HEK293T (cell line): ENCODE measurements at regions not wholly inside any gene's neighbourhood (a gene's known extent, or its start where the extent isn't known, plus 50 kb on each side); places are given as distances from the start of the nearest gene placed in this dataset.

Experiments used
- BHLHE40 ChIP-seq: fragments of 450-650 bp; IDR thresholded peaks from 2 replicates; pipeline ENCODE4 v1.6.1; 2016; ENCODE audit warnings: mild to moderate bottlenecking, moderate library complexity, borderline replicate concordance
- CTBP1 ChIP-seq: fragments of 450-650 bp; IDR thresholded peaks from 2 replicates; pipeline ENCODE4 v1.6.1; 2016; ENCODE audit warnings: borderline replicate concordance
- ELF4 ChIP-seq: fragments of 450-650 bp; IDR thresholded peaks from 2 replicates; pipeline ENCODE4 v1.6.1; 2017; ENCODE audit warnings: antibody characterized with exemption
- FOXA1 ChIP-seq: fragments of 450-650 bp; IDR thresholded peaks from 2 replicates; pipeline ENCODE4 v1.6.1; 2016; ENCODE audit warnings: mild to moderate bottlenecking
- FOXK2 ChIP-seq: fragments of 450-650 bp; IDR thresholded peaks from 2 replicates; pipeline ENCODE4 v1.6.1; 2016; ENCODE audit warnings: mild to moderate bottlenecking
- HDGF ChIP-seq: fragments of 450-650 bp; IDR thresholded peaks from 2 replicates; pipeline ENCODE4 v1.6.1; 2017; ENCODE audit warnings: antibody characterized with exemption, borderline replicate concordance
- LEF1 ChIP-seq: fragments of 450-650 bp; IDR thresholded peaks from 2 replicates; pipeline ENCODE4 v1.6.1; 2017; ENCODE audit warnings: mild to moderate bottlenecking, borderline replicate concordance
- NFRKB ChIP-seq: fragments of 450-650 bp; IDR thresholded peaks from 2 replicates; pipeline ENCODE4 v1.6.1; 2016; ENCODE audit warnings: mild to moderate bottlenecking, moderate library complexity
- SP1 ChIP-seq: fragments of 450-650 bp; IDR thresholded peaks from 2 replicates; pipeline ENCODE4 v1.6.1; 2017
- SUZ12 ChIP-seq: fragments of 450-650 bp; IDR thresholded peaks from 2 replicates; pipeline ENCODE4 v1.6.1; 2016; ENCODE audit warnings: mild to moderate bottlenecking
- TF ChIP-seq, protein P1 (sequence below): fragments of 450-650 bp; IDR thresholded peaks from 2 replicates; pipeline ENCODE4 v1.6.1; 2016

DNA sequence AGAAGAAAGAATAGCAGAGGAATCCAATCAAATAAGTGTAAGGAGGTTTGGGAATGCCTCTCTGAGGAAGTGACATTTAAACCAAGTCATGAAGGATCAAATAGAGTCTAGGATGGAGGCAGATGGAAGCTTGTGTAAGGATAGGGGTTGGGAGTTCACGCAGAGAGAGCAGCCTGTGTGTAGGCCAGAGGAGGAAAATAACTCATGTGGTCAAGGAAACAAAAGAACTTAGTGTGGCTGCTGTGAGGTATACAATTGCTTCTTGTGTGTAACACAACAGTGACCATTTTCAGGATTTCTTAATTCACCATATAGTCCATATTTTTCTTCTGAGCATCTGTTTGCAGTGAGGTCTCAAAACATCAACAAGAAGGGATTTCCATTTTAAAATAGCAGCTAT lies 77.6 kb upstream of the PACRGL start:
- TF ChIP-seq SP1 = no peak
- TF ChIP-seq BHLHE40 = no peak
- no peak for TF ChIP-seq LEF1
- no peak for TF ChIP-seq FOXA1
- TF ChIP-seq SUZ12 = no peak
- no peak for TF ChIP-seq FOXK2
- no peak for TF ChIP-seq NFRKB
- TF ChIP-seq HDGF = no peak
- TF ChIP-seq ELF4 = no peak
- TF ChIP-seq, protein P1, sequence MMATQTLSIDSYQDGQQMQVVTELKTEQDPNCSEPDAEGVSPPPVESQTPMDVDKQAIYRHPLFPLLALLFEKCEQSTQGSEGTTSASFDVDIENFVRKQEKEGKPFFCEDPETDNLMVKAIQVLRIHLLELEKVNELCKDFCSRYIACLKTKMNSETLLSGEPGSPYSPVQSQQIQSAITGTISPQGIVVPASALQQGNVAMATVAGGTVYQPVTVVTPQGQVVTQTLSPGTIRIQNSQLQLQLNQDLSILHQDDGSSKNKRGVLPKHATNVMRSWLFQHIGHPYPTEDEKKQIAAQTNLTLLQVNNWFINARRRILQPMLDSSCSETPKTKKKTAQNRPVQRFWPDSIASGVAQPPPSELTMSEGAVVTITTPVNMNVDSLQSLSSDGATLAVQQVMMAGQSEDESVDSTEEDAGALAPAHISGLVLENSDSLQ = no peak
- TF ChIP-seq CTBP1 = no peak
